ENCODE measurements at regions not wholly inside any gene's neighbourhood (a gene's known extent, or its start where the extent isn't known, plus 50 kb on each side); places are given as distances from the start of the nearest gene placed in this dataset.

GRCh38 chr5:98471458-98471857 is 302.0 kb upstream of the RGMB start:
- POLR2A ChIA-PET = no interaction called here
- CTCF ChIA-PET = no interaction called here
- Mint-ChIP-seq H3K36me3 (peaks cover 8% of the 10 kb centered on the region; the same call in 1 of the 2 replicates), H3K27me3 (ENCODE audit: low read depth) (no peaks in the 10 kb centered on the region), H3K4me3 (no peak overlapping the region), H3K4me1 (no peaks in the 10 kb centered on the region), H3K27ac (no peak overlapping the region), H3K9me3 (peaks cover 28% of the 10 kb centered on the region)
- TF ChIP-seq NR1H2 (CRISPR knock-in tag; IDR thresholded peaks at IDR 0.05) = no peak
- TF ChIP-seq CREB1 (CRISPR knock-in tag; IDR thresholded peaks at IDR 0.05) = no peak
- no peak for TF ChIP-seq RORB (CRISPR knock-in tag; IDR thresholded peaks at IDR 0.05)
- no peak for TF ChIP-seq CDX4 (CRISPR knock-in tag; IDR thresholded peaks at IDR 0.05; ENCODE audit: borderline replicate concordance)
- no peak for TF ChIP-seq FOXP1 (CRISPR knock-in tag; IDR thresholded peaks at IDR 0.05; ENCODE audit: borderline replicate concordance)
- DNase-seq (ENCODE audit: low spot score) (no peak), ATAC-seq (no peak)

- H3K4me3 Mint-ChIP-seq = no peak overlapping the region
Observed at GRCh38 chr5:98474216-98474615, 299.2 kb upstream of the RGMB start.

More at GRCh38 chr5:98474216-98474615, 299.2 kb upstream of the RGMB start:
- Mint-ChIP-seq H3K9me3 (peaks cover 3% of the 10 kb centered on the region), H3K27ac (no peak overlapping the region), H3K27me3 (ENCODE audit: low read depth) (no peaks in the 10 kb centered on the region), H3K4me1 (no peaks in the 10 kb centered on the region), H3K36me3 (0 out of 2 replicates have a peak, but pooled peaks cover 2% of the 10 kb centered on the region)
- POLR2A ChIA-PET = no interaction called here
- no peak for ATAC-seq
- no peak for DNase-seq (ENCODE audit: low spot score)
- TF ChIP-seq NR1H2 (CRISPR knock-in tag; IDR thresholded peaks at IDR 0.05) (no peak), USF1 (CRISPR knock-in tag; IDR thresholded peaks at IDR 0.05) (no peak), GABPB1 (CRISPR knock-in tag; IDR thresholded peaks at IDR 0.05) (no peak), ZNF263 (CRISPR knock-in tag; IDR thresholded peaks at IDR 0.05; ENCODE audit: low read depth) (no peak), MLX (CRISPR knock-in tag; IDR thresholded peaks at IDR 0.05) (no peak), STAT6 (CRISPR knock-in tag; conservative IDR thresholded peaks at IDR 0.05; ENCODE audit: low read depth) (no peak), ATF6 (CRISPR knock-in tag; IDR thresholded peaks at IDR 0.05) (no peak), OVOL2 (CRISPR knock-in tag; IDR thresholded peaks at IDR 0.05; ENCODE audit: borderline replicate concordance) (no peak), ZNF423 (CRISPR knock-in tag; IDR thresholded peaks at IDR 0.05) (no peak), ETV6 (CRISPR knock-in tag; IDR thresholded peaks at IDR 0.05) (no peak), EMX1 (CRISPR knock-in tag; IDR thresholded peaks at IDR 0.05) (no peak), ARID4B (CRISPR knock-in tag; IDR thresholded peaks at IDR 0.05; ENCODE audit: borderline replicate concordance) (no peak), NR2C2 (CRISPR knock-in tag; IDR thresholded peaks at IDR 0.05) (no peak), E2F1 (CRISPR knock-in tag; IDR thresholded peaks at IDR 0.05) (no peak), FOXJ3 (CRISPR knock-in tag; IDR thresholded peaks at IDR 0.05; ENCODE audit: borderline replicate concordance) (no peak), NFE2L1 (CRISPR knock-in tag; IDR thresholded peaks at IDR 0.05) (no peak)
- CTCF ChIA-PET = no interaction called here

Measured in WTC11 (cell line).